Stimulated activated CD4-positive, alpha-beta T cell treated with anti-CD3 and anti-CD28 coated beads, Interleukin-12 subunit alpha, Interleukin-12 subunit beta, amount 100 ng/mL, for 48 hours (primary cell): ENCODE measurements at regions not wholly inside any gene's neighbourhood (a gene's known extent, or its start where the extent isn't known, plus 50 kb on each side); places are given as distances from the start of the nearest gene placed in this dataset.
"Not testable (repeated sequence)": the region's sequence is repeated elsewhere in the genome, so short reads cannot be mapped to it uniquely, and the experiment has no call there.

Experiments used
- DNase-seq, 3 donors: peaks; one replicate each; pipeline ENCODE4 v3.0.0-alpha.2; 2020; ENCODE audit warnings: low read depth in 2 of 3, low spot score in 1 of 3

- no peak for DNase-seq
Measured at GRCh38 chr11:96697466-96697865, 307.7 kb downstream of the JRKL start.

- DNase-seq = no peak
Measured at GRCh38 chr11:96704847-96705246, 315.0 kb downstream of the JRKL start.

GRCh38 chr11:96706761-96707160 lies 316.9 kb downstream of the JRKL start:
- DNase-seq = no peak

GRCh38 chr11:96707273-96707672 lies 317.5 kb downstream of the JRKL start:
- no peak for DNase-seq

- DNase-seq = no peak
Measured at GRCh38 chr11:96708219-96708878, 318.5 kb downstream of the JRKL start.

GRCh38 chr11:96713301-96713700 lies 323.5 kb downstream of the JRKL start:
- no peak for DNase-seq

GRCh38 chr11:96714689-96715088 lies 324.9 kb downstream of the JRKL start:
- no peak for DNase-seq

GRCh38 chr11:96715208-96715607 lies 325.4 kb downstream of the JRKL start:
- DNase-seq = no peak

- DNase-seq = no peak
Measured at GRCh38 chr11:96736601-96737000, 346.8 kb downstream of the JRKL start.

GRCh38 chr11:96738311-96738710 lies 348.5 kb downstream of the JRKL start:
- DNase-seq = no peak

- no peak for DNase-seq
Measured at GRCh38 chr11:96741068-96741467, 351.3 kb downstream of the JRKL start.

GRCh38 chr11:96744697-96745096 lies 354.9 kb downstream of the JRKL start:
- DNase-seq = no peak

- no peak for DNase-seq
Measured at GRCh38 chr11:96748639-96749370, 359.0 kb downstream of the JRKL start.

- DNase-seq = not testable (repeated sequence)
Measured at GRCh38 chr11:96751807-96752206, 362.0 kb downstream of the JRKL start.

- no peak for DNase-seq
Measured at GRCh38 chr11:96752221-96752620, 362.4 kb downstream of the JRKL start.

- no peak for DNase-seq
Measured at GRCh38 chr11:96753997-96754396, 364.2 kb downstream of the JRKL start.

- DNase-seq = no peak
Measured at GRCh38 chr11:96755209-96755608, 365.4 kb downstream of the JRKL start.

GRCh38 chr11:96755752-96756151 lies 365.9 kb downstream of the JRKL start:
- DNase-seq = no peak

GRCh38 chr11:96758957-96759356 lies 369.1 kb downstream of the JRKL start:
- no peak for DNase-seq

- no peak for DNase-seq
Measured at GRCh38 chr11:96760306-96760705, 370.5 kb downstream of the JRKL start.

GRCh38 chr11:96760815-96761214 lies 371.0 kb downstream of the JRKL start:
- DNase-seq = no peak

GRCh38 chr11:96761451-96761850 lies 371.6 kb downstream of the JRKL start:
- DNase-seq = no peak

GRCh38 chr11:96763244-96763643 lies 373.4 kb downstream of the JRKL start:
- no peak for DNase-seq
